A549 (cell line): ENCODE measurements at regions not wholly inside any gene's neighbourhood (a gene's known extent, or its start where the extent isn't known, plus 50 kb on each side); places are given as distances from the start of the nearest gene placed in this dataset.

Experiments
- CTCF ChIP-seq: fragments of >200 bp; sonication (Bioruptor Twin); formaldehyde crosslinking; IDR thresholded peaks from 3 replicates; pipeline ENCODE4 v1.5.1; 2016
- ELK1 ChIP-seq: fragments of 150-350 bp; IDR thresholded peaks from 2 replicates; pipeline ENCODE4 v1.6.1; 2014; ENCODE audit warnings: low read depth, mild to moderate bottlenecking, low read length
- EP300 ChIP-seq, 2 experiments: fragments of >200 bp; sonication (Bioruptor Twin); formaldehyde crosslinking; IDR thresholded peaks; 2 replicates in 1 of 2; 3 replicates in 1 of 2; pipeline ENCODE4 v1.6.1; 2016 to 2017
- FOSL2 ChIP-seq, 2 experiments: fragments of 450-650 bp in 1 of 2; fragments of >200 bp in 1 of 2; sonication (Bioruptor Twin) in 1 of 2; formaldehyde crosslinking; IDR thresholded peaks; 2 replicates each; pipeline versions ENCODE4 v1.5.0 to v1.6.1; 2016 to 2020; ENCODE audit warnings: mild to moderate bottlenecking in 1 of 2, moderate library complexity in 1 of 2
- HMGXB4 ChIP-seq: fragments of 250-450 bp; sonication (Bioruptor Pico); IDR thresholded peaks from 2 replicates; pipeline ENCODE4 v1.5.0; 2021; ENCODE audit warnings: mild to moderate bottlenecking, moderate library complexity, borderline replicate concordance
- MAX ChIP-seq: IDR thresholded peaks from 2 replicates; pipeline ENCODE4 v1.6.1; 2012
- POLR2A ChIP-seq: IDR thresholded peaks from 2 replicates; pipeline ENCODE4 v1.6.1; 2012; ENCODE audit warnings: mild to moderate bottlenecking, low read length
- RFX5 ChIP-seq: fragments of 450-650 bp; IDR thresholded peaks from 2 replicates; pipeline ENCODE4 v1.7.1; 2014; ENCODE audit warnings: antibody characterized with exemption, mild to moderate bottlenecking, moderate library complexity
- ZFP36 ChIP-seq: fragments of 450-650 bp; IDR thresholded peaks from 2 replicates; pipeline ENCODE4 v1.6.1; 2014; ENCODE audit warnings: borderline replicate concordance; ENCODE audit not compliant: partially characterized antibody

GRCh38 chr13:75217949-75218348 lies 264.0 kb downstream of the TBC1D4 start:
- TF ChIP-seq POLR2A (no peak), HMGXB4 (no peak), RFX5 (no peak), EP300 (IDR thresholded peaks at IDR 0.05) (no peak), ZFP36 (no peak), CTCF (no peak), MAX (no peak), ELK1 (no peak), FOSL2 (IDR thresholded peaks at IDR 0.05) (no peak), FOSL2 (CRISPR knock-in tag; IDR thresholded peaks at IDR 0.05) (no peak)
